HG03097 (cell line): ENCODE measurements at regions not wholly inside any gene's neighbourhood (a gene's known extent, or its start where the extent isn't known, plus 50 kb on each side); places are given as distances from the start of the nearest gene placed in this dataset.

ENCODE experiments used
- ATAC-seq: cut with Tn5 transposase; IDR thresholded peaks from one replicate; pipeline ENCODE4 v1.9.1; 2021; ENCODE audit not compliant: unreplicated experiment, low FRiP score

DNA sequence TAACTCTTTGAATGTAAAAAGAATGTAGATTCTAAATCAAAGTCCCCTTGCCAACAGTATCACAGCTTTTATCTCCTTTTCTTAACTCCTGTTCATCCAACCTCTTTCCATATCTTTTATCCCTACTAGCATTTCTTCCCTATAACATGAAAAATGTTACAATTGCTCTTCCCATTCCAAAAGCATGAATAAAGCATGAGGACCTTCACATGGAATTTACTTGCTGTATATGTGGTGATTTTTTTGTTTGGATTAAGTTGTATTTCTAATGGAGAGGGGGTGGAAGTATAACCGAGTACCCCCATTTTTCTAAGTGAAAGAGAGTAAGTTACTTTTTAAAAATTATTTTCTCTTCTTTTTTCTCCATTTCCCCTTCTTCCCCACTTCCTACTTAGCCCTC, 94.9 kb upstream of the RBBP8 start:
- ATAC-seq: no peak

DNA sequence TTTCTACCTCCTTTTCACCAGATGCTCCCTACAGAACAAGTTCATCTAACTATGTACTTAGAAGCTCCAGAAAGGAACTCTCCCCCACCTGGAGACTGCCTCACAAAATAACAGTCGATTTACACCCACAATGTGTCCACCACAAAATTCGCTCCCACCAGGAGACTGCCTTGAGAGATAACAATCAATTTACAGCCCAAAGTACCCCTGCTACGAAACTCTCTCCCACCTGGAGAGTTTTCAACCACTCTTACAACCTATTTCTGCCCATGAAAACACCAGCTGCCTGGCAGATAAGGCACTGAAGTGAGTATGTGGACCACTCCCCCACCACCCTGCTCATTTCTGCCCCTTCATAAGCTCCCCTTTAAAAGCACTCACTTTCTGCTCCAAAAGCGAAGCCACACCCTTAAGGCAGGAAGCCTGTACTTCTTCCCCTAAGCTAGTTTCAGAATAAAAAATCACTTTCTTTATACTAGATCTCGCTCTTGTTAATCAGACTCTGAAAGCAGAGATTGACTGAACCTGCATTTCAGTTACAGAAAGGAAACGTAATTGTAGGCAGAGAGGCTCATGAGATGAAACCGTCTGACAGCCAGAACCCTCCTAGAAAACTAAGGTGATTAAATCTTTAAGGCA, 94.4 kb upstream of the RBBP8 start:
- ATAC-seq: peak; percentile 54

DNA sequence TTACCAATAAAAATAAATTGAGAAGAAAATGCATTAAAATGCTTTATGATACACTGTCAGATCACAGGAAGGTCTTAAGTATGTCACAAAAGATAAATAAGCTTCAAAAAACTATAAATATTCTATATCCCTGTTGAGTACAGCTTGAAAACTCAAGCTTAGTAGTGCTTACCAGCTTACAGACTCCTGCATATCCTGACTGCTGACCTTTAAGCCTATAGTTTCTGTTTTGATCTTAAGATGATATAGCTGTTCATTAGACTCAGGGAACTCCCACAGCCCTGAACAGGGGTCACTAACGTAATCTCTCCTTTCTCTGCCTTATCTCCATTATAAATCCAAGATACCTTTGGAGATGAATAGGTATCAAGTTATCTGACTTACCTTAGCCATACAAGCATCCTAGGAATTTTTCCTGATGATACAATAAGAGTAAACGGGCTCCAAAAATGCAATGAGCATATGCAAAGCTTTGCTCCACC, 93.7 kb upstream of the RBBP8 start:
- peak; percentile 55 for ATAC-seq

DNA sequence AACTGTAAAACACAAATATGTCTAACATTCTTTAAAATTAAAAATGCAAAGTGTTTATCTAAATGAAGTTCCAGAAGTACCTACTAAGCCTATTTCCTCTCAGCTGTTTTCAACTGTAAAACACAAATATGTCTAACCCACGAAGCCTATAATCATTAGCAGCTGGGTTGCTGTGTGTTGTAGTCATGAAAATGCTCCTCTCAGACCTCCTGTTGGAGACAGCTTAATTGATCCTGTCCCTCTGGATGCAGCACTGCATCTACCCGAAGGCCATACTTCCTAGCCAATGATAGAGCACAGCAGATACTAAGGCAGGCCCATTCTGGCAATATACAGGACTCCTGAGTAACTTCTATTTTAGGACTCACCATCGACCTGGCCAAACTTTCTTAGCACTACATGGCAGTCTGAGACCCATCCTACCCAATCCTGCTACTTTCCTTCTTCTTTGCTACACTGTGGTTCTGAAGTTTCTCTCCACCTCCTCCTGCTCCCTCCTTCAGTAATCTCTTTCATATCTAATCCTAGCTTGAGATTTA, 92.5 kb upstream of the RBBP8 start:
- ATAC-seq: no peak

DNA sequence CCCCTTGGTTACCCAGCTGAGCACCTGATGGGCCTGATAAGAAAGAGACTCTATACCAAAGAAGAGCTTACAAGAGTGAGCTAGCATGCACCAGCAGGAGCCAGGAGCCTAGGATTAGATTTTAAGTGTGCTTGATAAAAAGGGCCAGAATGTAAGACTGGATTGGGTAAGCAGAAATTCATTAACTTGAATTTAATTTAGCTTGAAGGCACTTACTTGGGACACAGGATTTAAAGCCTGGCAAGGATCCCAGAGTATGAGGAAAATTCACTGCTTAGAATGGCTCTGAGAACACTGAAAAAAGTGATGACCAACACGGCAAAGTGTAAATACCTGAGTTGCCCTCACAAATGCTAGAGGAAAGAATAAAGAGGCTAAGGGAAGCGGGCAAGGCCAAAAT, 91.3 kb upstream of the RBBP8 start:
- ATAC-seq: no peak

DNA sequence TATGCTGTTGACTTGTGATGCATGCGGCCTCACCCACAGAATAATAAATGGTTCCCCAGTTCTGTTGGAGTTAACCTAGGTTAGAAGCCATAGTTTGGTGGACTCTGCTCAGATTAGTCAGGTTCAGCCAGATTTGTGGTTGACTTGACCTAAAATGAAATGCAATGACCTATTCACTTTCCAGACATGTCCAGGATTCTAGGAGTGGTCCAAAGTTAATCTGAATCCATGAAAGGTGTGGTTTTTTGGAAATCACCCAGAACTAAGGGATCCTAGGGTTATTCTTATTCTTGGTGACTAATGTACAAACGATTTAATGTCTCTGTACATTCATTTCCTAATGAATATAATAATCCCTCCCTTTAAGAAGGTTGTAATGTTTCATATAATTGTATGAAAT, 88.9 kb upstream of the RBBP8 start:
- no peak for ATAC-seq

DNA sequence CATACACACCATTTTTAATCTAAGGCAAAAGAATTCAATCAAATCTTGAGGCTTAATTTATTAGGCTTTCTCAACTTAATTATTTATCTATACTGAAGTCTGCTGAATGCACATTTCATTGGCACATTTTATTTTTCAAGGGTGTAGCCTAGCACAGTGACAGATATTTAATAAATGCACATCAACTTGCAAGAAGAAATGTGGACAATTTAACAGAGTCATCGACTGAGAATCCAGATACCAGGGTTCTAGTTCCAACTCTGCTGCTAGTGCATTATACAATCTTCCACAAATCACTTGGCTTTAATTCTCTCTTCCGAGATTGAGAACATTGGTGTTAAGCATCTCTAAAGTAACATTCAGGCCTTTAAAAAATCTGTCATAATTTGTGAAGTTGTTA, 88.5 kb upstream of the RBBP8 start:
- ATAC-seq: no peak

DNA sequence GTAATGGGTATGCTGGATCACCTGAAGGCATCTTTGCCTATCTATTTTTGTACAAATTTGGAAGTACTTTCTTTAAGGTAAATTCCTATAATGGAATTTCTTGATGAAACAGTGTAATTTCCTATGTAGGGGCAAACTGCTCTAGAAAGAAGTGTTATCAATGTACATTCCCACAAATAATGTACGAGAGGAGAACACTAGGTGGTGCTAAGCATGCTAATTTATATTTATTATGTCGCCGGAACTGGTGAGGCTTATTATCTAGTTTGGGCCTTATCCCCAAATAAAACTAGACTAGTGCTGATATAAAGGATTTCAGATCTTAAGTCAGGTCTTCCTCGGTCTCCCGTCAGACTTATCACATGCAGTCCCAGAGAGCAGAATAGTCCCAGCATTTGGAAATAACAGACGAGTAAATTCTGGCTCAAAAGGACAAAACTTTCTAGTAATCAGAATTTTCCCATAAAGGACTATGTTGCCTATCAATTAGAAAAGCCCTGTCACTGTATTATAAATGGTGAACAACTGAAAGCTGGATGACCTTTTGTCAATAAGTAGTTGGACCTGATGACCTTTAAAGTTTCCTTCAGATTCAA, 86.9 kb upstream of the RBBP8 start:
- no peak for ATAC-seq

DNA sequence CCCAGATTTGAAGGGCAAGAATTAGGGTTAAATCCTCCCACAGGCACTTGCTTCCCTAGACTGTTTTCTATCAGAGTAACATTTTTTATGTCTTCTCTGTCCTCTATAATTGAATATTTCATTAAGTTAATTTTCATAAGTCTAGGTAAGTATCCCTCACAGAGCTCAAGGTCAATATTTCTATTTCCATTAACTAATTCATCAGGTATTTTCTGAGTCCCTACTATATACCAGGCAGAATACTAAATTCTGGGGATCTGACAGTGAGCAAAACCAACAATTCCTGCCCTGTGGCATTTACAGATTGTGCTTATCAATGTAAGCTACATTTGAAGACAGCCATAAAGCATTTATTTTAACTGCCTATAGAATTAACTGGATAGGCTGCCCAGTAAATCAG, 86.4 kb upstream of the RBBP8 start:
- ATAC-seq: no peak

DNA sequence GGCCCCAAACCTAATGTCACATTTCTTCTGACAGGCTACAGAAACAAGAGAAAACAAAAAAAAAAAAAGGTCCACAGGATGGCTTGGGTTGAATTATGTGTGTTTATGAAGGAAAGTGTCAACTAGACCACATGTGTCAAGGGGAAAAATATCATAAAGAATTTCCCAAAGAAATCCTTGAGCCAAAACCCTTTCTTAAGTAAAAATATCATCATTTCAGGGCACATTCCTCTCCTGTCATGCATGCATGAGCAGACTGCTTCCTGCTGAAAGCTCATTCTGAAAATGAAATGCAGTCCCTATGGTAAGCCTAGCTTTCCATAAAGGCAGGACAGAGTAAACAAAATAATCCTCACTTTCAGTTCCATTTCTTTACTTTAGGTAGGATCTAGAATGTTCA, 85.7 kb upstream of the RBBP8 start:
- ATAC-seq: no peak

DNA sequence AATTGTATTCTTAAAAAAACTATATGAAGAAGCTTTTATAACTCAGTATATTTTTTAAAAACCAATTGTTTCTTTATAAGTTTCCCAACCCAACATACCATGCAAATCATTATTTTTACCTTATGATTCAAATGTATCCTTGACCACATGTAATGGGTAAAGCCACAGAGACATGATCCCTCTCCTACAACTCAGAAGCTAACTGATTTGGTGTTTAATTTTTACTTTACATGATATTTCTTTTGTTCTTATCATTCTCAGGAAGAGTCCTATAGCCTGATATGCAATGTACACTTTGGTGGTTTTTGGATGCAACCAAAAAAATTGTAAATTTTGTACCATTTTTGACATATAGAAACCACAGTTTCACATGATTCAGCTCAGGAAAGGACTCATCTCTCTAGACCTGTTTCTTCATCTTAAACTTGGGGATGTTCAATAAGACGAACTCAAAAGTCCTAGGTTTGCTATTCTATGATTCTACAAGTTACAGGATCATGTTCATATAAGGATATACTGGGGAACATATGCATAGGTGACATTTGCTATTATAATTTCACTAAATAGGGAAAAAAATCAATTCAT, 85.2 kb upstream of the RBBP8 start:
- ATAC-seq: no peak

DNA sequence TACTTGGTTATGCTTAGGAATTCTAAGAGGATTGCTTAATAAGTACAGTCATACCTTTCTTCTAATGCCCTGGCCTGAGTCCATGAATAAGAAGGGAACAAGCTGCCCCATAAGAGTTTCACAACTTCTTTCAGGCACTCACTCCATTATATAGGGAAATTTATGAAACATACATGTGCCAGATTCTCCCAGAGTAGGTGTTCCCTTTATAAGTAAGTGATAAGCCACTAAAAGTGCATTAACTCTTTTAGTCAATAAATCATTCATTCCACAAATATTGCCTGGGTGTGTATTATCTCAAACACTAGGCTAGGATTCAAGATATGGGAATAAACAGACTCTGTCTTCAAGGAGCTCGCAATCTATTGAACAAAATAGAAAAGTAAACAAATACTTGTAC, 84.5 kb upstream of the RBBP8 start:
- ATAC-seq: no peak

DNA sequence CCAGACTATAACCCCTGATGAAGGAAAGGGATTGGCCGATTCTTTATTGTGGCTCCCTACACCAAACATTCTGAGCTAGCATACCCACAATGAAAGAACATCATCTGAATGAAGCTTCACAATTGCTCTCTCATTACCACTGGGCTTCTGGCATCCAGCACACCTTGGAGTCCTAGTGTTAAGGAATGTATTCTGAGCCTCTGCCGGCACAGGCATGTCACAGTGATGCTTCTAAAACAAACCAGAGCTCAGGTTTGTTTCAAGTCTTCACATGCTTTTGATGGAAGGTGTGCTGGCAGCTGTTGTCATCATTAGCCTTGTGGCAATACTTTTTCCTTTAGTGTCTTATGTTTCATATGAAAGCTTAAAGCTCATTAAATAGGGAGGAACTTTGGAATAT, 76.3 kb upstream of the RBBP8 start:
- ATAC-seq: no peak

DNA sequence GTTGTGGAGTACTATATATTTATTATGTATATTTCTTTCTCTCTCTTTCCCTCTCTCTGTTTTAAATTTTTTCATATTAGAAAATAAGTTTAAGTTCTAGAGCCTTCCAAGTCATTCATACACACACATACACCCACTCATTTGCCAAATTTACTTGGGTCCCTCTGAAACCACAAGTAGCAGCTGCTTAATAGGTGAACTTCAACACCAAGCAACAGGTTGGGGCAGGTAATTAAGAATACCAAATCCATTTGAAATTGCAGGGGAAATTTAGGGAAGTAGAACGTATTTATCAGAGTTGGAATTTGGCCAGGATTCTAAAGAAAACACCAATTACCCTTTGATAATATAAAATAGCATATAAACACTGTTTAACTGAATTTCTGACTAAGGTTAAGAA, 75.0 kb upstream of the RBBP8 start:
- ATAC-seq: no peak

DNA sequence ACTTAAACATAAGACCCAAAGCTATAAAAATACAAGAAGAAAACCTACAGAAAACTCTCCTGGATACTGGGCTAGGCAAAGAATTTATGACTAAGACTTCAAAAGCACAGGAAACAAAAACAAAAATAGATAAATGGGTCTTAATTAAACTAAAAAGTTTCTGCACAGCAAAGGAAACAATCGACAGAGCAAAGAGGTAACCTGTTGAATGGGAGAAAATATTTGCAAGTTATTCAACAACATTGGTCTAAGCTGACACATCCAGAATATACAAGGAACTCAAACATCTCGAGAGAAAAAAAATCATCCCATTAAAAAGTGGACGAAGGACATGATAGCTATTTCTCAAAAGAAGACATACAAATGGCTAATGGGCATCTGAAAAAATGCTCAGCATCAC, 72.3 kb upstream of the RBBP8 start:
- no peak for ATAC-seq

DNA sequence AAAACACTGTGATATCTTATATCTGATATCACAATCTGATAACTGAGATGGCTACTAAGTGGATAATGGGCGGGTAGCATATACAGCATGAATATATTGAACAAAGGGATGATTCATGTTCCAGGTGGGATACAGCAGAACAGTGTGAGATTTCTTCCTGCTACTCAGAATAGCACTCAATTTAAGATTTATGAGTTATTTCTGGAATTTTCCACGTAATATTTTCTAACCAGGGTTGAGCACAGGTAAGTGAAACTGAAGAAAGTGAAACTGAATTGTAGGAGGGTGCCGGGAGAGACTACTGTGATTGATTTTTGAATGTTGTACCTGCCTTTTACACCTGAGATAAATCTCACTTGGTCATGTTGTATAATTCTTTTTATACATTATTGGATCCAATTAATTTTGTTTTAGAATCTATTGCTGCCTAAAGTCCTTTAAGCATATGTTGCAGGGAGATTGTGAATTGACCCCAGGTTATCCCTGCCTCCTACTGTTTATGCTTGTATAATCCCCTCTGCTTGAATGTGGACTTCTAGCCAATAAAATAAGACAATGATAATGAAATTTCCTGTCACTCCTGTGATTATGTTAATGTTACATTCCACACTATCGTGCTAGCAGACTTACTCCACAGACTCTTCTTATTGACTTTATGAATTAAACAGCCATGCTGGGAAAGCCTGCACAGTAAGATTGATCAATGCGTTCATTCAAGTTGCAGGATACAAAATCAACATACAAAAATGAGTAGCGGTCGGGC, 67.6 kb upstream of the RBBP8 start:
- no peak for ATAC-seq

DNA sequence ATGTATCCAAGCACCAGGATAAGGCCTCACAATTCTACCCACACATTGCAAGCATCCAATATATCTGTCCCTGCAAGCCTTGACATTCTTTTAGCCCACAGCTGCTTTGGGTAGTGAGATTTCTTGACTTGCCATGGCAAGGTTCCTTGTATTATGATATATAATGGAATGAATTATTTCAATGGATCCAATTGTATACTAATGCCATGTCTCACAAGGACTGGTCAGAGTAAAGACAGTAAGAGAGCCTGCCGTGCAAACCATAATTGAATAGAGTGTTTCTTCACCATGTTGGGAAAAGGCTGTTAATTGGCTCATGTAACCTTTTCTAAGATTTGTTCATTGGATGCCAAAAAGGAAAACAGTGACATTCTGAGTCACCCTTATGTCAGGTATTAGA, 64.3 kb upstream of the RBBP8 start:
- ATAC-seq: no peak

DNA sequence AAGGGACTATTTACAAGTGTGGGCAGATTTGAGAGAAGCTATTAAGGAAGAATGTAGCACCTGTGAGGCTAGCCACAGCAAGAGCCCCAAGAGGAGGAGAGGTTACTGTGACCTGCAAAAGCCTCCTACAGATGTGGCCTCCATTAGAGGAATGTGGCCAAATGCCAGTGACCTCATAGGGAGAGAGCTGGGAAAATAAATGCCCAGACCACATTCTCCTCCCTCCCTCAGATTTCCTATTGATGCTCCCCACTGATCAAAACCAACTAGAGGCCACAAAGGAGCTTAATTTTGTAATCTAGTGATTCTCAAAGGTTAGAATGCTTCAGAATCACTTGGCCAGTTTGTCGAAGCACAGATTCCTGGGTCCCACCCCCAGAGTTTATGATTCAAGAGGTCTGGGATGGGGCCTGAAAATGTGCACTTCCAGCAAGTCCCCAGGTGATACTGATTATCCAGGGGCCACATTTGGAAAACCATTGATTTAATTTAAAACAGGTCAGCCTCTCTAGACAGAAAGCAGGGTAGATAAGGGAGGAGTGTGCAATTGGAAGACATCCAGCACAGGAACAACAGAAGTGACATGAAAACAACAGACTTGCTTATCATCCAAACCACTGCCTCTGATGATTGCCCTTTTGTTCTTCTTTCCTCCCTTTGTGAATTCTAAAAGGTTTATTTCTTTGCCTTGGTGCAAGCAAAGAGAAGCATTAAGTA, 61.2 kb upstream of the RBBP8 start:
- ATAC-seq: no peak

DNA sequence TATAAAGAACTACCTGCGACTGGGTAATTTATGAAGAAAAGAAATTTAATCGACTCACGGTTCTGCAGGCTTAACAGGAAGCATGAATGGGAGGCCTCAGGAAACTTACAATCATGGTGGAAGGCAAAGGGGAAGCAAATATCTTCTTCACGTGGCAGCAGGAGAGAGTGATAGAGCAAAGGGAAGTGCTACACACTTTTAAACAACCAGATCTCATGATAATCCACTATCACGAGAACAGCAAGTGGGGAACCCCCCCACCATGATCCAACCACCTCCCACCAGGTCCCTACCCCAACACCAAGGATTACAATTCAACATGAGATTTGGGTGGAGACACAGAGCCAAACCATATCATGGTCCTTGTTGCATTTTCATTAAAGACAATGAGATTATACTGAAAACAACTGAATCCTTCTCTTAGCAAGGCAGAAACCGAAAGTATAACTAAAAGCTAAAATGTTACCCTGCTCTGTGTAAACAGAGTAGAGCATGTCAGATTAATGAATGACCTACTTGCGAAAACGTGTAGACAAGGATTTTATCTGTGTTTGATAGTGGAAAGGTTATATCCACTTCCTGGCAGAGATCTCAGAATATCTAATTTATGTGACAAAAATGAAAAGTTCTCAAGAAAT, 60.1 kb upstream of the RBBP8 start:
- ATAC-seq: peak; percentile 79

DNA sequence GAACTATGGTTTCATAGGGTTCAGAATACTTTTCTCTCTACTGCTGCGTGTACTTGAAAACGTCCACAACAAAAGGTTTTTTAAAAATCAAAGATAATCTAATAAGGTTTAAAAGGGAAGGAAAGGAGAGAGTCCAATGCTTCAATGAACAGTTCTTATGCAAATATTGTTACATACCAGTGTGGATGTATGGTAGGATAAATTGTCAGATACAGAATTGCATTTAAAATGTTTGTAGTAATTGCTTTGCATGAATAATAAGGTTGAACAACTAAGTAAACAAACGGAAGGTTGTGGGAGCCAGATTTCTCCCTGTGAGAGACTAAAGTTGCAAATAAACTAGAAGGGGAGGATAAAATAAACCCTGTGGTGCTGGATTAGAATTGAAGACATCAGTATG, 53.8 kb upstream of the RBBP8 start:
- no peak for ATAC-seq
